HL-60/S4 (cell line): ENCODE measurements at regions not wholly inside any gene's neighbourhood (a gene's known extent, or its start where the extent isn't known, plus 50 kb on each side); places are given as distances from the start of the nearest gene placed in this dataset.

Source experiments
- in situ Hi-C: fragments of 300-500 bp; cut with MboI; formaldehyde crosslinking; loops from 2 replicates; pipeline ENCODE4 v1.14.3; 2022; ENCODE audit warnings: low sequenced_read_pairs

GRCh38 chr20:22004946-22005345, 299.5 kb downstream of the PAX1 start:
- in situ Hi-C loops, result no loop called here

- in situ Hi-C loops, result no loop called here
Observed at GRCh38 chr20:22003680-22004079, 298.2 kb downstream of the PAX1 start.

GRCh38 chr20:22001886-22002285, 296.4 kb downstream of the PAX1 start:
- in situ Hi-C loops, result no loop called here

DNA sequence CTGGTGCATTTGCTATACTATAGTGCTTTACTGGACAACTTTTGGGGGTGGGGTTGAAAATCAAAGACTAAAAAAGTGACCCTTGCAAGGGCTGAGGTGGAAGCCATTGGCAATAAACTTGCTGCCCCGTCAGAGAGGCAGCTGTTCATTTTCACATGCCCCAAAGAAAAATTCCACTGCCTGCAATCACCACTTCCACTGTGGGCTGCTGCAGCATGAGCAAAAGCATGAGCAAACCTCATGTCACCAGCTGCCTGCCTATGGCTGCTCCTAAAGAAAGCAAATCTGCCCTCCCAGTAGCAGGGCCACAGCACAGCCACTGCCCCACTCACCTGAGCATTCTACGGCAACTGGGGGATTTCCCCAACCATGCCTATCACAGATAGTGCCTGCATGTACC, 290.0 kb downstream of the PAX1 start:
- in situ Hi-C loops, result loop anchor here (25.0 kb wide), 1 partner anchor 108 kb away; no protein-coding TSS in a partner anchor

GRCh38 chr20:21994203-21994602, 288.7 kb downstream of the PAX1 start:
- in situ Hi-C loops, result loop anchor here (25.0 kb wide), 1 partner anchor 107 kb away; no protein-coding TSS in a partner anchor

GRCh38 chr20:21982559-21982958, 277.1 kb downstream of the PAX1 start:
- in situ Hi-C loops, result loop anchor here (25.0 kb wide), 1 partner anchor 95 kb away; no protein-coding TSS in a partner anchor

GRCh38 chr20:21981597-21982344, 276.3 kb downstream of the PAX1 start:
- in situ Hi-C loops, result loop anchor here (25.0 kb wide), 1 partner anchor 94 kb away; no protein-coding TSS in a partner anchor

GRCh38 chr20:21981179-21981578, 275.7 kb downstream of the PAX1 start:
- in situ Hi-C loops, result loop anchor here (25.0 kb wide), 1 partner anchor 94 kb away; no protein-coding TSS in a partner anchor

GRCh38 chr20:21971436-21971835, 266.0 kb downstream of the PAX1 start:
- in situ Hi-C loops, result no loop called here

DNA sequence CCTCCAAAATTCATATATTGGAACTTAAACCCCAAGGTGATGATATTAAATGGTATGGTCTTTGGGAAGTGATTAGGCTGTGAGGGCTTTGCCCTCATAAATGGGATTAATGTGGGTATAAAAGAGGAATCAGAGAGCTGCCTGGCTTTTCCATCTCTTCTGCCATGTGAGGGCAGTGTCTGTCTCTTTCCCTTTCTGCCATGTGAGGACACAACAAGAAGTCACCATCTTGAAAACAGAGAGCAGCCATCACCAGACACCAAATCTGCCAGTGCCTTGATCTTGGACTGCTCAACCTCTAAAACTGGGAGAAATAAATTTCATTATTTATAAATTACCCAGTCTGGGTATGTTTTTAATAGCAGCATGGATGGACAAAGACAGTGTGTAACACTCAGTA, 263.0 kb downstream of the PAX1 start:
- in situ Hi-C loops, result no loop called here

GRCh38 chr20:21967481-21967880, 262.0 kb downstream of the PAX1 start:
- in situ Hi-C loops, result no loop called here

GRCh38 chr20:21956591-21956990, 251.1 kb downstream of the PAX1 start:
- in situ Hi-C loops, result no loop called here

DNA sequence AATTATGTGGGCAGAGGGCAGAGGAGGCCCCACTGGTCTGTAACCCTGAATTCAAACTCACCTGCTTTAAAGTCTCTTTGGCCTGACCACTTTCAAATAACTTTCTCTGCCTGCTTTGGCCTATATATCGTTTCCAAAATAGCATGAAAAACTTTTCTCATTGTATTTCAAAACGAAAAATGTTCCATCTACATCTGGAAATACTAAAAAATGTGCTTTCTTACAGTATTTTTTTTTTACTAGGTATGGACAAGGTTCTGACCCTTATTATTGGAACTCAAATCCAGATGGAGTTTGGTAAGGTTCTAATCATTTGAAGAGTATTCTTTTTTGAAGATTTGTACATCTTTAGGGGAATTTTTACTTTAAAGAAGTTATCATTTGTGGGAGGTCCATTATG, 241.9 kb downstream of the PAX1 start:
- in situ Hi-C loops, result no loop called here

GRCh38 chr20:21944227-21944626, 238.8 kb downstream of the PAX1 start:
- in situ Hi-C loops, result no loop called here

DNA sequence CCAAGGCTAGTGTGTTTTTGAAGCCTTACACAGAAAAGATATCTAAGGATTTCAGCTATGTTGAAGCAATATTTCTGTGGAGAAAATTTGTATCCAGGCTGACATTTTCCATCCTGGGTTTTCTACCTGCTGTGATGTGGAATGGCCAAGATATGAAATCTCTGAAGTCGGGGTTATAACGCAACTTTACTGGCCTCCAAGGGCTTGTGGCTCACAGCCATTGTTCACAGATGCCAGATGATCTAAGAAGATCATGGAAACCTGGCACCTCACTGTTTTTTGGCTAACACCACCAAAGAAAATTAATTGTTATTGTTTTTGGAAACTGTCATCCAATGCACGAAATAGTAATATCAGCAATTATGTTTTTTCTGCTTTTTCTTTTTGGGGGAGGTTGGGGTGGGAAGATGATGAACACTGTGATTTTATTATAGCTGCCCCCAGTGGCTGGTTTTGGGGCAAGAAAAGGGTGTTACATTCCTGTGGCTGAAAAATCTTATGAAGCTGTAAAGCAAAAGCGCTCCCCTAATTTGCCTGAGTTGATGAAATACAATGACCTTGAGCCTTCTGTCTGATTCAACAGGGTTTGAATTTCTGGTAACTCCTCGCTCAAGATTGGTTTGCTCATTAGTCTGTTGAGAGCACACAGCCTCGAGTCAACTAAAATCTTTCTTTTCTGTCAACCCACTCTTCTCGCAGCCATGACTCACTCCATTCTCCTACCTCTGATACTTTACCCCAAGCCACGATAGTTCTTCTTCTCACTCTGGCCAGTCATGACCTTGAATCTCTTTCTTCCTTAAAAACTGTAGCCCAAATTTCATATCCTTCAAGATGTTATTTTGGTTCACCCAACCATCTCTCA, 236.7 kb downstream of the PAX1 start:
- in situ Hi-C loops, result no loop called here

DNA sequence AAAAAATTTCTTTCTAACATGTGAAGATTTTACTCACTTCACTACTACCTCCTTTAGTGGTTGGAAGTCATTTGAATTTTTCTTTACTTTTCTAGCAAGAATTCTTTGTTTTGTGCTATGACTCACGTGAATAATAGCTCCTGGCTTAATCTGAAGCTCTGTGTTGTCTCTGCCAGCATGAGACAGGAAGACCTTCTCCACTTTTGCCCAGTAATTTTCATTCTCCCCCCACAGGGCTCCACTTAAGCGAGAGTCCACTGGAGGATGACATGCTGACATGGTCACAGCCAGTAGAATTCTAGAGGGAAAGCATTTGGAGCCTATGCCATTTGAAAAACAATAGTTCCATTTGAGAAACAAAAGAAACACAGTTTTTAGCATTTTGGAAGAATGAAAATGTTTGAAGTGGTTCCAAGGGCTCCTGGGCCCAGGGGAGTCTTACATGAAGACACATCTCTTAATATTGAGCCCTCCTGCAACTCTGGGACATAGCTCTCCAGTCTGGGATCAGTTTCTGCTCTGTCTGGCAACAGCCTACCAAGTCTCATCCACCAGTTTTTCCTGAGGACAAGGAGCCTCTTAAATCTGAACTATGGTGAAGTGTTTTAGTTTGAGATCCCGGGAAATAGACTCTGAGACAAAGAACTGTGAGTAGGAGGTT, 231.4 kb downstream of the PAX1 start:
- in situ Hi-C loops, result no loop called here

GRCh38 chr20:21936261-21936660, 230.8 kb downstream of the PAX1 start:
- in situ Hi-C loops, result no loop called here

DNA sequence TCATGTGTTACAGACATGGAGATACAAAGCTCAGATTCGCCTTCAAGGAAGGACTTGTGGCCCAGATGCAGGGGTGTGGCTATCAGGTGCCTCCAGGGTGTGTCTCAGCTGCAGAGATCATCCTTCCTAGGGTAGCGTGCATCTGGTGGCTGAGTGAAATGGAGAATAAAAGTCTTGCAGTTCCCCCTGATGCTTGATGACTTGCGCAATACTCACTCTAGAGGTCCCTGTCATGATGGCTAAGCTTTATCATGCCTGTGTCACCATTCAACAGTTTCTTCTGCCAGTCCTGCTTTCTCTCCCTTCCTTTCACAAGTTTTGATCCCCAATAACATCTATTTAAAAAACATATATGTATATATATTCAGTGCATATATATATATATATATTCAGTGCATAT, 228.1 kb downstream of the PAX1 start:
- in situ Hi-C loops, result no loop called here

- in situ Hi-C loops, result loop anchor here (25.0 kb wide), 1 partner anchor 109 kb away; no protein-coding TSS in a partner anchor
Observed at GRCh38 chr20:21921251-21921650, 215.8 kb downstream of the PAX1 start.

DNA sequence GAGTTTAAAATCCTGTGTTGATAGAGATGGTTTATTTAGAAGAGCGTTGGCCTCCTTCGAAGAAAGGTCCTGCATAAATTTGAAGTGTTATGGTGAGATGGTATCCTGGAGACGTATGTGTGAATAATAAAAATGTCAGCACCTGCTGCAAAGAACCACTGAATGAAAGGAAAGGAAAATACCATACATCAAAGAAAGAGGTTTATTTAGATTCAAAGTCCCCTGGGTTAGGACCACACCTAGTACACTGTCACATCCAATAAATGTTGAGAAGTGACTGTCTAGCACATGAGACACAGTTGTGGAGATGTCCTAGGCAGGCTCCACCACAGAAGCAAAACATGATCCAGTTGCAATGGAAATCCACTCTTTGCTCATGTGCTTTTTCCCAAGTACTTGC, 214.7 kb downstream of the PAX1 start:
- in situ Hi-C loops, result loop anchor here (25.0 kb wide), 1 partner anchor 108 kb away; no protein-coding TSS in a partner anchor

GRCh38 chr20:21918398-21918797, 212.9 kb downstream of the PAX1 start:
- in situ Hi-C loops, result loop anchor here (25.0 kb wide), 1 partner anchor 106 kb away; no protein-coding TSS in a partner anchor
